ENCODE measurements at regions not wholly inside any gene's neighbourhood (a gene's known extent, or its start where the extent isn't known, plus 50 kb on each side); places are given as distances from the start of the nearest gene placed in this dataset.

- DNase-seq (ENCODE audit: extremely low spot score, insufficient read length, low read depth) (no peak), FAIRE-seq (no peak)
Measured at GRCh38 chr5:2049876-2050275, 167.2 kb upstream of the IRX4 start.

GRCh38 chr5:2048664-2049063, 165.9 kb upstream of the IRX4 start:
- no peak for DNase-seq (ENCODE audit: extremely low spot score, insufficient read length, low read depth)
- FAIRE-seq = no peak

DNA sequence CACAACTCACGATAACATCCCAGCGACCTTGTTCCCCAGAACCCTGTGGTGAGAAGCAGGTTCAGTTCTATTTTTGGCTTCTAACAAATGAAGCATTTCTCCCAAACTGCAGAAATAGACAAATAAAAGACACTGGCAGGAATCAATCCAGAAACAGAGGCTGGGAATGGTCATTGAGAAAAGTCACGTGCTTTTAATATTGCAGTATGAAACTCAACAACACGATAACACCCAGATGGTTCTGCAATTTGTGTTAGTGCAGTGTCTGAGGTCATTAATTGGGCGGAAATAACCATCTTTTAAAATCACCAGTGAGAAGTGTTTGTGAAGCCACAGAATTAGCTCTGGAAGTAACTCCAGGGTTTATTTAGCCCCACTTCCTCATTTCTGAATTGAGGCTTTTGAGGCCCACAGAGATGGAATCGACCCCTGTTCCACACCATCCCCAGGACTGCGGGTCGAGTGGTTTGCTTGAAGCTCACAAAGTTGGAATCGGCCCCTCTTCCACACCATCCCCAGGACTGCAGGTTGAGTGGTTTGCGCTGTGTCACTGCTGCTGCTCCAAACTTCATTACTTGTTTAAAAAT, 164.7 kb upstream of the IRX4 start:
- DNase-seq (ENCODE audit: extremely low spot score, insufficient read length, low read depth) = no peak
- FAIRE-seq = no peak

DNA sequence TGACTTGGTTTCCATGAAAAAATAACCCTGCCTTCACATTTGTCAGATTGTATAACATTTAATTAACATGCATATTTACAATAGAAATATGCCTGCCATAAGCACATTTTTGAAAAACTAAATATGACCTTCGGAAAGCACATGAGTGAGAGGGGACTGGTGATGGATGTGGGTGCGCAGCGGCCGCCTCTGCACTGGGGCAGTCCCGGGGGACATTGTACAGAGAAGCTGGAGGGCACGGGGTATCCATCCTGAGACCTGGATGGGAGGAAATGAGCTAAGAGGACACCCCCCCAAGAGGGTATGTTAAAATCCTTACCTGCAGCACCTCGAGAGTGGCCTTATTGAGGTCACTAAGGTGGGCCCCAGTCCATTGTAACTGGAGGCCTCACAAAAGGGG, 161.3 kb upstream of the IRX4 start:
- FAIRE-seq (no peak), DNase-seq (ENCODE audit: extremely low spot score, insufficient read length, low read depth) (no peak)

- DNase-seq (ENCODE audit: extremely low spot score, insufficient read length, low read depth) (no peak), FAIRE-seq (no peak)
Measured at GRCh38 chr5:2039180-2039531, 156.4 kb upstream of the IRX4 start.

GRCh38 chr5:2038321-2039179, 155.8 kb upstream of the IRX4 start:
- no peak for FAIRE-seq
- DNase-seq (ENCODE audit: extremely low spot score, insufficient read length, low read depth) = peak; percentile 62

GRCh38 chr5:2036885-2037284, 154.2 kb upstream of the IRX4 start:
- FAIRE-seq (no peak), DNase-seq (ENCODE audit: extremely low spot score, insufficient read length, low read depth) (no peak)

DNA sequence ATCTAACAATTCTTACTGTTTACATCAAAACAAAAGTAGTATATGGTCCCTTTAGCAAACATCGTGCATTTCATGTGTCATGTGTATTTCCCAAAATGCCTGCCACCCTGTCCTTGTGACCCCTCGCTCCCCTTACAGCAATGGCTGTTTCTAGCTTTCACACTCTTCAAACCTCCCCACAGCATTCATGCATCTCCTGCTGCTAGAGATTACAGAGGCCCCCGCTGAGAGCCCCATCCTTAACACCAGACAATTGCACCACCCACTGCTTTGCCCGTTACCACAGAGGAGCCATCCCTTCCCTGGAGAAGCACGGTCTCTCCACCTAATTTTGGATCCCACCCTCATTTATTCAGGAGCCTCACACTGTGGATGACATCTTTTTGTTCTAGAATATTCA, 149.7 kb upstream of the IRX4 start:
- DNase-seq (ENCODE audit: extremely low spot score, insufficient read length, low read depth) = no peak
- no peak for FAIRE-seq

DNA sequence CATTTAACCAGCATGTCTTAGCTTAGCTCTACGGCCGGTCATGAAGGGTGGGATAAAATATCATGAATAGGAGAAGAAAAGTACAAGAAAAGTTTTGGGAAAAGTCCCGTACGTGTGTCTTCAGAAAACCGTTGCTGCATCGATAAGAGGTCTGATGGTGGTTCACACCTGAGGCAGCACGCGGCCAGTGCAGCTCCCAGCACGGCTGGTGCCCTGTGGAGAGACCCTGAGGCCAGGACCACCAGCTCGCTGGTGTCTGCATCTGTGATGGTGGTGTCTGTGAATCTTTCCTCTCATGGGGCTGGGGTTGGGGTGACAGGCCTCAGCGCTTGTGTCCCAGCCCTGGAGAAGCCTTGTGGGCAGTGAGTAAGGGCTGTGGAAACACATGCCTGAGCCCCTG, 148.9 kb upstream of the IRX4 start:
- DNase-seq (ENCODE audit: extremely low spot score, insufficient read length, low read depth) (no peak), FAIRE-seq (no peak)

DNA sequence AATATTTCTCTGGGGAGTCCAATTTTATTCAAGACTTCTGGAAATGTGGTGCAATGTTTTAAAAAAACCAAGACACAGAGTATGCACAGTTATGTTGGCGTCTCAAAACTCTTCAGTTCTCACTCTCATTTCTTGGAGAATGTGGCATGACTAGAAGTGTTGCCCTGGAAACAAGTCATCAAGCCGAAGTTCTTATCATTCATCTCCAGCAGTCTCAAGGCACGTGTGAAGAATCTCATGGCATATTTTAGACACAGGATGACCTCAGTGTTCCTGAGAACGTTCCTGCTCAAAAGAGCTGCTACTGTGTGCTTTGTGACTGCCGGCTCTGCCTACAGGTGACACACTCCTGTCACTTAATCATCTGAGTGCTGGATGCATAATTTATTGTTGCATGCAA, 147.4 kb upstream of the IRX4 start:
- FAIRE-seq (no peak), DNase-seq (ENCODE audit: extremely low spot score, insufficient read length, low read depth) (no peak)

- no peak for DNase-seq (ENCODE audit: extremely low spot score, insufficient read length, low read depth)
- FAIRE-seq = no peak
Measured at GRCh38 chr5:2029206-2029605, 146.5 kb upstream of the IRX4 start.

DNA sequence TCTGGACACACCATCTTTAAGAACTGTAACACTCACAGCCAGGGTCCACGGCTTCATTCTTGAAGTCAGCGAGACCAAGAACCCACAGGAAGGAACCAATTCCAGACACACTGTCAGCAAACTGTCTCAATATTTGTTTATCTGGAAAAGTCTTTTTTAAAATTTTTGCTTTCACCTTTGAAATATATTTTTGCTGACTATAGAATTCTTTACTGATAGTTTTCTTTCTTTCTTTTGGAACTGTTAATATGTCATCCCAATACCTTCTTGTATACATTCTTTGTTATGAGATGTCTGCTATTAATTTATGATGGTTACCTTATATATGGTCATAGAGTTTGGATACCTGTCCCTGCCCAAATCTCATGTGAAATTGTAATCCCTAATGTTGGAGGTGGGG, 145.1 kb upstream of the IRX4 start:
- no peak for FAIRE-seq

GRCh38 chr5:2024986-2025721, 142.4 kb upstream of the IRX4 start:
- DNase-seq (ENCODE audit: extremely low spot score, insufficient read length, low read depth) (no peak), FAIRE-seq (no peak)

More for the DNA sequence above, 145.1 kb upstream of the IRX4 start:
- no peak for DNase-seq (ENCODE audit: extremely low spot score, insufficient read length, low read depth)

GRCh38 chr5:2023196-2023595, 140.5 kb upstream of the IRX4 start:
- DNase-seq (ENCODE audit: extremely low spot score, insufficient read length, low read depth) (no peak), FAIRE-seq (no peak)

- no peak for DNase-seq (ENCODE audit: extremely low spot score, insufficient read length, low read depth)
- FAIRE-seq = no peak
Measured at GRCh38 chr5:2022436-2022835, 139.7 kb upstream of the IRX4 start.

DNA sequence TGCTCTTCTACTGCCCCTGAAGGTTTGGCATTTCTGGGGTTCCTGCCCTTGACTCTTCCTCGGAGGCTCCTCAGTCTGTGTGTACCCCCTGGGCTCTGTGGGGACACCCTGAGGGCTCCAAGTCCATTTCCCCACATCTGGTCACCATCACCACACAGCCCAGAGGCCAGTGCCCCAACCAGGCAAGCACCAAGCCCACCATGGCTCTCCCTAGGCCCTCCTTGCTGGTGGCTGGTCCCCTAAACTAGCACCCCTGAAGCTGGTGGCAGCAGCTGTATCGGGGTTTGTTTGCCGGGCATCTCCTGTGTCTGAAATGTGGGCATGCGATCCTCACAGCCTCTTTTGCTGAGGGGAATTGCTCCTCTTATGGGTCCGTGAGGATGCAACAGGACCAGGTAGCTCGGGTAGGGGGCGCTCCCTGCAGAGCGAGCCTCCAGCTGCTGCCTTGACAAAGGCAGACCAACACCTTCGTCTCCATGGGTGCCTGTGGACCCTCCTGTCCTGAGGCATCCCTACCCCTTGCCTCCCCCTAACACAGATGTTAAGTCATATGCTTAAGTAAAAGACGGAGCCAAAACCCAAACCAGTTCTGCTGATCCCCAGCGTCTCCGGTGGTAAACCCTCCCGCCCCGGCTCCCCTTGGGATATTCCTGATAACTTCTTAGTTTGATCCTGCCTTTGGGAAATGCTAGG, 138.9 kb upstream of the IRX4 start:
- FAIRE-seq (no peak), DNase-seq (ENCODE audit: extremely low spot score, insufficient read length, low read depth) (no peak)

- DNase-seq (ENCODE audit: extremely low spot score, insufficient read length, low read depth) (no peak), FAIRE-seq (no peak)
Measured at GRCh38 chr5:2020730-2021129, 138.0 kb upstream of the IRX4 start.

GRCh38 chr5:2019716-2020115, 137.0 kb upstream of the IRX4 start:
- DNase-seq (ENCODE audit: extremely low spot score, insufficient read length, low read depth) (no peak), FAIRE-seq (no peak)

DNA sequence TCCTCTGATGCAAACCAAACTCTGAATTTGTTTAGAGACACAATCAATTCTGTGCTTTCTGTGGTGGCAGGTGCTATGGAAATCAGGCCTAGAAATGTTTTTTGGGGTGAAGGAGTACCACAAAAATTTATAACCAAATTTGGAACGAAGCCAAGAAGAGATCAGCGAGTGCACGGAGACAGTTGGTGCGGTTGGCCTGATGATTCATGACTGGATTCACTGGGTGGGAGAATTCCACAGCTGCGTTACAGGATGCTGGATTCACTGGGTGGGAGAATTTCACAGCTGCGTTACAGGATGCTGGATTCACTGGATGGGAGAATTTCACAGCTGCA, 135.6 kb upstream of the IRX4 start:
- DNase-seq (ENCODE audit: extremely low spot score, insufficient read length, low read depth) (no peak), FAIRE-seq (no peak)

DNA sequence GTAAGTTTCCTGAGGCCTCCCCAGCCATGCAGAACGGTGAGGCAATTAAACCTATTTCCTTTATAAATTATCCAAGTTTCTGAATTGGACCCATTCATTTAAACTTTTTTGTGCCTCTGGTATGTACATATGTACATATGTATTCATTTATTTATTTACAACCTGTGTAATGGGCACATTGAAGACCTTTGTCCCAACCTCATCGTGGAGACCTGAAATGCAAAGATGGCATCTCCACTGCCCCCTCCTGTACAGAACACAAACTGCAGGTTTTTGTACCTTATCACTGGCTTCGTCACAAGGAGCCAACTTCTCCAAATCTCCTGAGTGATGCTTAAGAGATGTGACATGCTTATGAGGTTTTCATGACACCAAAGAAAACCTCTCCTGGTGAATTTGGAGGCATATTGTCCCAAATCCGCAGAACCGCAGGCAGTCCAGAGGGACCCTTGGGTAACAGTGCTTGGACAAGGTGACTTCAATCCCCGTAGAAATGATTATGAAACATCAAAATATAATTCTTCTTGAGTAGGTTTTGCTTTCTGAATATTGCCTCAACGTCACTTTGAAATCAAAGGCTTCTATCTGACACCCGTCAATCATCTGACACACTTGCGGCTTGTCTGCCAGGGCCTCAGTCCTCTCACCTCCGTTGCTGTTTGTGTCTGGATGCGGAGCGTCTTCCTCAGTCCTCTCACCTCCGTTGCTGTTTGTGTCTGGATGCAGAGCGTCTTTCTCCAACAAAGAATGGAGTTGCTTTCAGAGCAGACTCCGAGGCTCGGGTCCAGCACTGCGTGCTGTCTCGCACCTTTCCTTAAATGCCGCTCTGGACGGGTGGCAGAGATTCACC, 135.0 kb upstream of the IRX4 start:
- peak; percentile 84 for FAIRE-seq
- peak; percentile 12 for DNase-seq (ENCODE audit: extremely low spot score, insufficient read length, low read depth)

Measured in GM18507 (cell line).